Tibial nerve (tissue), 4 donors: ENCODE measurements at regions not wholly inside any gene's neighbourhood (a gene's known extent, or its start where the extent isn't known, plus 50 kb on each side); places are given as distances from the start of the nearest gene placed in this dataset.

Source experiments
- DNase-seq, 2 donors: peaks; one replicate each; pipeline ENCODE4 v3.0.0-alpha.2; 2019; ENCODE audit warnings: low spot score in 2 of 2
- H3K27ac ChIP-seq, 4 donors: fragments of 200-600 bp; sonication (generic) in 3 of 4; one replicate each; pipeline ENCODE4 v1.5.1; 2017 to 2019; ENCODE audit warnings: mild to moderate bottlenecking in 1 of 4
- H3K27me3 ChIP-seq, 2 donors: fragments of 200-600 bp; sonication (generic) in 1 of 2; one replicate each; pipeline versions ENCODE4 v1.5.1 to v1.6.0; 2017 to 2019
- H3K36me3 ChIP-seq, 3 donors: fragments of 200-600 bp; sonication (generic); one replicate each; pipeline ENCODE4 v1.5.1; 2018 to 2019
- H3K4me1 ChIP-seq, 4 donors: fragments of 200-600 bp; sonication (generic) in 3 of 4; one replicate each; pipeline ENCODE4 v1.5.1; 2017 to 2019
- H3K4me3 ChIP-seq, 4 donors: fragments of 200-600 bp; sonication (generic) in 3 of 4; one replicate each; pipeline ENCODE4 v1.5.1; 2017 to 2019; ENCODE audit warnings: mild to moderate bottlenecking in 1 of 4, moderate library complexity in 1 of 4
- H3K9me3 ChIP-seq, 4 donors: fragments of 200-600 bp; sonication (generic) in 3 of 4; one replicate each; pipeline ENCODE4 v1.5.1; 2017 to 2019
- EP300 ChIP-seq, 2 donors: sonication (generic); formaldehyde crosslinking; IDR thresholded peaks; one replicate each; pipeline ENCODE4 v1.6.1; 2017; ENCODE audit warnings: antibody characterized with exemption in 2 of 2, mild to moderate bottlenecking in 1 of 2
- POLR2A ChIP-seq, 2 donors: fragments of 450-650 bp; IDR thresholded peaks; one replicate each; pipeline ENCODE4 v1.6.1; 2017; ENCODE audit warnings: antibody characterized with exemption in 2 of 2, mild to moderate bottlenecking in 2 of 2, moderate library complexity in 2 of 2
- WGBS, 2 donors: methylation state at CpG; one replicate each; pipeline ENCODE4 v1.1.5; 2018; 5-methylcytosine and 5-hydroxymethylcytosine counted together
- TF ChIP-seq, protein P1 (sequence below), 5 experiments: fragments of 200-600 bp in 3 of 5; fragments of 450-650 bp in 2 of 5; sonication (generic) in 3 of 5; IDR thresholded peaks; one replicate each; pipeline ENCODE4 v1.5.1; 2016 to 2019; ENCODE audit warnings: antibody characterized with exemption in 5 of 5, mild to moderate bottlenecking in 3 of 5, moderate library complexity in 2 of 5

DNA sequence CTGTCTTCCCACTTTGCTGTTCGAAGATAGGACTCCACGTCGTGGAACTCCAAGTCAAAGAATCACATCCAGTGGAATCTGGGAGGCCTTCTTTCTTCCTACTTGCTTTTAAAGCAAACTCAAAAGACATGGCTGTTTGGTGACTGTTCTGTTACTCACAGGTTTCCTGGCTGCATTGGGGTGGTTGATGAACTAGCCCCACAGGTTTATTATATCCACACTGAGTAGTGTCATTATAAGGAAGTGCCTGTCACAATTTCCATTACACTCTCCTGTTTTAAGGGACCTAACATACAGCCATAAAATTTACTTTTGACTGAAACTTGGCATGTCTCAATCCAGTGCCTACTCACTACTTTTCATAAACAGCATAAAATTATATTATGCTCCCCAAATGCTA, 287.3 kb upstream of the SP4 start:
- Histone ChIP-seq H3K36me3 (no peaks in the 10 kb centered on the region), H3K27me3 (no peaks in the 10 kb centered on the region), H3K27ac (no peak overlapping the region), H3K4me3 (no peak overlapping the region), H3K9me3 (peaks cover 0 to under 1% (median 0%) of the 10 kb centered on the region in 4 donors), H3K4me1 (no peaks in the 10 kb centered on the region)
- TF ChIP-seq POLR2A (IDR thresholded peaks at IDR 0.05) (no peak), EP300 (IDR thresholded peaks at IDR 0.05) (no peak)
- TF ChIP-seq, protein P1, sequence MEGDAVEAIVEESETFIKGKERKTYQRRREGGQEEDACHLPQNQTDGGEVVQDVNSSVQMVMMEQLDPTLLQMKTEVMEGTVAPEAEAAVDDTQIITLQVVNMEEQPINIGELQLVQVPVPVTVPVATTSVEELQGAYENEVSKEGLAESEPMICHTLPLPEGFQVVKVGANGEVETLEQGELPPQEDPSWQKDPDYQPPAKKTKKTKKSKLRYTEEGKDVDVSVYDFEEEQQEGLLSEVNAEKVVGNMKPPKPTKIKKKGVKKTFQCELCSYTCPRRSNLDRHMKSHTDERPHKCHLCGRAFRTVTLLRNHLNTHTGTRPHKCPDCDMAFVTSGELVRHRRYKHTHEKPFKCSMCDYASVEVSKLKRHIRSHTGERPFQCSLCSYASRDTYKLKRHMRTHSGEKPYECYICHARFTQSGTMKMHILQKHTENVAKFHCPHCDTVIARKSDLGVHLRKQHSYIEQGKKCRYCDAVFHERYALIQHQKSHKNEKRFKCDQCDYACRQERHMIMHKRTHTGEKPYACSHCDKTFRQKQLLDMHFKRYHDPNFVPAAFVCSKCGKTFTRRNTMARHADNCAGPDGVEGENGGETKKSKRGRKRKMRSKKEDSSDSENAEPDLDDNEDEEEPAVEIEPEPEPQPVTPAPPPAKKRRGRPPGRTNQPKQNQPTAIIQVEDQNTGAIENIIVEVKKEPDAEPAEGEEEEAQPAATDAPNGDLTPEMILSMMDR (IDR thresholded peaks at IDR 0.05), result no peak
- no peak for DNase-seq
- whole genome bisulfite sequencing, 2 donors, result 86 to 93% methylated on average over 3 of the region's 3 CpGs

DNA sequence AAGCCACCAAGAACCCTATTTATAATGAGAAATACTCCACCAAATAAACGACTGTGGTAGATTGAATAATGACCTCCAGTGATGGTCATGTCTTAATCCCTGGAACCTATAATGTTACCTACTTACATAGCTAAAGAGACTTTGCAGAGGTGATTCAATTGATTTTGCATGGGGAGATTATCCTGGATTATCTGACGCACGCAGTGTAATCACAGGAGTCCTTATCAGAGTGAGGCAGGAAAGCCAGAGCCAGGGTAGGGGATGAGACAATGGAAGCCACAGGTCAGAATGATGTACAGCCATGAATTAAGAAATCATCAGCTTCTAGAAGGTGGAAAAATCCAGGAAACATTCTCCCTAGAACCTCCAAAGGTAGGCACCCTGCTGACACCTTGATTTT, 286.4 kb upstream of the SP4 start:
- Histone ChIP-seq H3K4me1 (no peaks in the 10 kb centered on the region), H3K27me3 (no peaks in the 10 kb centered on the region), H3K27ac (no peak overlapping the region), H3K36me3 (no peaks in the 10 kb centered on the region), H3K4me3 (no peak overlapping the region), H3K9me3 (no peaks in the 10 kb centered on the region)
- no peak for DNase-seq
- TF ChIP-seq POLR2A (IDR thresholded peaks at IDR 0.05), result no peak
- TF ChIP-seq, protein P1 (IDR thresholded peaks at IDR 0.05), result no peak
- TF ChIP-seq EP300 (IDR thresholded peaks at IDR 0.05), result no peak
- WGBS, 2 donors, result 62 to 78% methylated on average over 3 of the region's 3 CpGs

DNA sequence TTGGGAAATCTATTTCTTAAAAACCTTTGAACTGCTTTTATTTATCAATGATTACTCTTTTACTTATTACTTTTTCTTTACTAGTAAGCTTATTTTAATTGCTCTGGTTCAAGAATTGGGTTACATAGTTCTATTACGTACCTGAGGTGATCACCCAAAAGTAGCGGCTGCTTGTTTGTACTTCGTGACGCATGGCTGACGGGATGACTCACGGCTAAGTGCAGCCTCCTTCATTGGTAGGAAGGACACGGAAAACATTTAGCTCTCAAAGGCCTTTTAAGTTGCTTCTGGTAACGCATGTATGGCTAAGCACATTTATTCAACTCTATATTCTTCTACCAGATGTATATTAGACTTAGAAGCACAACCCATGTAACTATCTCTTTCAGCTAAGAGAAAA, 285.8 kb upstream of the SP4 start:
- WGBS, 2 donors, result 85 to 88% methylated on average over 8 of the region's 8 CpGs
- no peaks in the 10 kb centered on the region for H3K9me3 ChIP-seq
- H3K4me1 ChIP-seq, result no peaks in the 10 kb centered on the region
- H3K4me3 ChIP-seq, result no peak overlapping the region
- H3K27me3 ChIP-seq, result no peaks in the 10 kb centered on the region
- no peak for DNase-seq
- H3K36me3 ChIP-seq, result no peaks in the 10 kb centered on the region
- no peak overlapping the region for H3K27ac ChIP-seq
- TF ChIP-seq, protein P1 (IDR thresholded peaks at IDR 0.05), result no peak
- no peak for TF ChIP-seq POLR2A (IDR thresholded peaks at IDR 0.05)
- TF ChIP-seq EP300 (IDR thresholded peaks at IDR 0.05), result no peak

DNA sequence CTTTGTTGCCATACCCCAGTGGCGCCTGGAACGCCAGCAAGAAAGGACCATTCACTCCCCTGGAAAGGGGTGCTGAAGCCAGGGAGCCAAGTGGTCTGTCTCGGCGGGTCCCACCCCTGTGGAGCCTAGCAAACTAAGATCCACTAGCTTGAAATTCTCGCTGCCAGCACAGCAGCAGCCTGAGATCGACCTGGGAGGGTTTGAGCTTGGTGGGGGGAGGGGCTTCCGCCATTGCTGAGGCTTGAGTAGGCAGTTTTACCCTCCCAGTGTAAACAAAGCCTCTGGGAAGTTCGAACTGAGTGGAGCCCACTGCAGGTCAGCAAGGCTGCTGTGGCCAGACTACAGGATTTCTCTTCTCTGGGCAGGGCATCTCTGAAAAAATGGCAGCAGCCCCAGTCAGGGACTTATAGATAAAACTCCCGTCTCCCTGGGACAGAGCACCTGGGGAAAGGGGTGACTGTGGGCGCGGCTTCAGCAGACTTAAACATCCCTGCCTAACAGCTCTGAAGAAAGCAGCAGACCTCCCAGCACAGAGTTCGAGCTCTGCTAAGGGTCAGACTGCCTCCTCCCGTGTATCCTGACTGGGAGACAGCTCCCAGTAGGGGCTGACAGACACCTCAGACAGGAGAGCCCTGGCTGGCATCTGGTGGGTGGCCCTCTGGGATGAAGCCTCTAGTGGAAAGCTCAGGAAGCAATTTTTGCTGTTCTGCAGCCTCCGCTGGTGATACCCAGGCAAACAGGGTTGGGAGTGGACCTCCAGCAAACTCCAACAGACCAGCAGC, 281.1 kb upstream of the SP4 start:
- H3K4me1 ChIP-seq, result no peaks in the 10 kb centered on the region
- no peaks in the 10 kb centered on the region for H3K9me3 ChIP-seq
- no peak overlapping the region for H3K27ac ChIP-seq
- 76 to 78% methylated on average over 8 to 11 of the region's 14 CpGs for WGBS, 2 donors
- no peak overlapping the region for H3K4me3 ChIP-seq
- no peak for TF ChIP-seq POLR2A (IDR thresholded peaks at IDR 0.05)
- TF ChIP-seq, protein P1 (IDR thresholded peaks at IDR 0.05), result no peak
- TF ChIP-seq EP300 (IDR thresholded peaks at IDR 0.05), result no peak
- DNase-seq, result no peak
- H3K36me3 ChIP-seq, result no peaks in the 10 kb centered on the region
- H3K27me3 ChIP-seq, result no peaks in the 10 kb centered on the region

DNA sequence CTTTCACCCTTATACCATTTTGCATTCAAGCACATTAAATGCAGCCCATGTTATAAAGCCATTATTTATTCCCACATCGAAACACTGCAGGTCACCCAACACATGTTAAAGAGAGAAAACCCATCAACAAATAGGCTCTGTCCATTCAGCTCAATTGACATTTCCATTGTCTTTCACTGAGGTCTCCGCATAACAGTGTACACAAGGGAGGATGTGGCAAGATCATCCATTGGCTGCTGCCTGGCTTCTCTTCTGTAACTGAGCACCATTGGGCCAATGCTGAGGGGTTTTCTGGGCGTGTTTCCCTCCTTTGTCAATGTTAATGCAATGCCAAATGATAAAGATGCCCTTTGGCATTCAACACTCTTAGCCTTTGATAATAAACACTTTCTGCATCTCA, 278.1 kb upstream of the SP4 start:
- Histone ChIP-seq H3K4me1 (no peaks in the 10 kb centered on the region), H3K36me3 (no peaks in the 10 kb centered on the region), H3K27ac (no peak overlapping the region), H3K27me3 (no peaks in the 10 kb centered on the region), H3K9me3 (no peaks in the 10 kb centered on the region), H3K4me3 (no peak overlapping the region)
- 76% methylated on average over 3 of the region's 3 CpGs for WGBS, 2 donors
- no peak for DNase-seq
- TF ChIP-seq EP300 (IDR thresholded peaks at IDR 0.05), result no peak
- no peak for TF ChIP-seq POLR2A (IDR thresholded peaks at IDR 0.05)
- TF ChIP-seq, protein P1 (IDR thresholded peaks at IDR 0.05), result no peak
